Mesothelial cell of epicardium (in vitro differentiated cells): ENCODE measurements at regions not wholly inside any gene's neighbourhood (a gene's known extent, or its start where the extent isn't known, plus 50 kb on each side); places are given as distances from the start of the nearest gene placed in this dataset.

Experiments
- DNase-seq, 2 experiments: peaks; one replicate each; pipeline ENCODE4 v3.0.0; 2021; ENCODE audit warnings: low spot score in 2 of 2; ENCODE audit not compliant: unreplicated experiment in 2 of 2
- H3K27ac Mint-ChIP-seq: 2 replicates; pipeline ENCODE4 v1.8.0; 2021; ENCODE audit warnings: mixed read lengths
- H3K27me3 Mint-ChIP-seq: 2 replicates; pipeline ENCODE4 v1.8.0; 2021; ENCODE audit warnings: low read depth, mixed read lengths
- H3K36me3 Mint-ChIP-seq: 2 replicates; pipeline ENCODE4 v1.8.0; 2021; ENCODE audit warnings: mixed read lengths
- H3K4me1 Mint-ChIP-seq: 2 replicates; pipeline ENCODE4 v1.8.0; 2021; ENCODE audit warnings: mixed read lengths
- H3K4me3 Mint-ChIP-seq: 2 replicates; pipeline ENCODE4 v1.8.0; 2021; ENCODE audit warnings: mild to moderate bottlenecking, moderate library complexity, mixed read lengths
- H3K9me3 Mint-ChIP-seq: 2 replicates; pipeline ENCODE4 v1.8.0; 2021; ENCODE audit warnings: mixed read lengths
- CTCF ChIP-seq: fragments of 200-600 bp; sonication (generic); IDR thresholded peaks from one replicate; pipeline ENCODE4 v1.5.0; 2021; ENCODE audit warnings: antibody characterized with exemption; ENCODE audit not compliant: unreplicated experiment

- Mint-ChIP-seq H3K27ac (no peak overlapping the region), H3K4me1 (no peaks in the 10 kb centered on the region), H3K4me3 (no peak overlapping the region), H3K36me3 (no peaks in the 10 kb centered on the region), H3K27me3 (peaks cover 23% of the 10 kb centered on the region), H3K9me3 (peaks cover 6% of the 10 kb centered on the region)
- no peak for TF ChIP-seq CTCF
- DNase-seq, result no peak
Measured at GRCh38 chrX:17206584-17206983, 168.4 kb upstream of the NHS start.

- H3K4me1 Mint-ChIP-seq, result no peaks in the 10 kb centered on the region
- no peak for TF ChIP-seq CTCF
- no peaks in the 10 kb centered on the region for H3K36me3 Mint-ChIP-seq
- H3K4me3 Mint-ChIP-seq, result no peak overlapping the region
- no peak overlapping the region for H3K27ac Mint-ChIP-seq
- no peak for DNase-seq
- peaks cover 13% of the 10 kb centered on the region for H3K9me3 Mint-ChIP-seq
- peaks cover 10% of the 10 kb centered on the region for H3K27me3 Mint-ChIP-seq
Measured at GRCh38 chrX:17214962-17215361, 160.0 kb upstream of the NHS start.

GRCh38 chrX:17226736-17227135 lies 148.3 kb upstream of the NHS start:
- H3K27me3 Mint-ChIP-seq, result peaks cover 3% of the 10 kb centered on the region
- no peak for TF ChIP-seq CTCF

GRCh38 chrX:17237146-17237545 lies 137.9 kb upstream of the NHS start:
- H3K36me3 Mint-ChIP-seq, result no peaks in the 10 kb centered on the region
- no peak for TF ChIP-seq CTCF
- no peak overlapping the region for H3K4me3 Mint-ChIP-seq
- no peak overlapping the region for H3K27ac Mint-ChIP-seq
- no peaks in the 10 kb centered on the region for H3K4me1 Mint-ChIP-seq
- peaks cover 3% of the 10 kb centered on the region for H3K9me3 Mint-ChIP-seq
- no peak for DNase-seq
- peaks cover 18% of the 10 kb centered on the region for H3K27me3 Mint-ChIP-seq

More at GRCh38 chrX:17226736-17227135, 148.3 kb upstream of the NHS start:
- no peaks in the 10 kb centered on the region for H3K36me3 Mint-ChIP-seq
- no peak for DNase-seq
- H3K27ac Mint-ChIP-seq, result no peak overlapping the region
- no peak overlapping the region for H3K4me3 Mint-ChIP-seq
- peaks cover 7% of the 10 kb centered on the region for H3K9me3 Mint-ChIP-seq
- no peaks in the 10 kb centered on the region for H3K4me1 Mint-ChIP-seq

GRCh38 chrX:17242470-17242869 lies 132.5 kb upstream of the NHS start:
- H3K27ac Mint-ChIP-seq, result no peak overlapping the region
- no peaks in the 10 kb centered on the region for H3K36me3 Mint-ChIP-seq
- peak; percentile 90 for TF ChIP-seq CTCF
- H3K4me3 Mint-ChIP-seq, result no peak overlapping the region
- H3K4me1 Mint-ChIP-seq, result peaks cover 2% of the 10 kb centered on the region
- peak in 1 of 2 experiments; percentile 66 for DNase-seq
- H3K27me3 Mint-ChIP-seq, result peaks cover 23% of the 10 kb centered on the region
- peaks cover under 1% of the 10 kb centered on the region for H3K9me3 Mint-ChIP-seq

- Mint-ChIP-seq H3K9me3 (peaks cover 10% of the 10 kb centered on the region), H3K4me1 (peaks cover 2% of the 10 kb centered on the region), H3K36me3 (no peaks in the 10 kb centered on the region), H3K27me3 (peaks cover 17% of the 10 kb centered on the region), H3K4me3 (no peak overlapping the region), H3K27ac (no peak overlapping the region)
- no peak for DNase-seq
- TF ChIP-seq CTCF, result no peak
Measured at GRCh38 chrX:17247144-17247543, 127.9 kb upstream of the NHS start.
